ENCODE measurements at regions not wholly inside any gene's neighbourhood (a gene's known extent, or its start where the extent isn't known, plus 50 kb on each side); places are given as distances from the start of the nearest gene placed in this dataset.

DNA sequence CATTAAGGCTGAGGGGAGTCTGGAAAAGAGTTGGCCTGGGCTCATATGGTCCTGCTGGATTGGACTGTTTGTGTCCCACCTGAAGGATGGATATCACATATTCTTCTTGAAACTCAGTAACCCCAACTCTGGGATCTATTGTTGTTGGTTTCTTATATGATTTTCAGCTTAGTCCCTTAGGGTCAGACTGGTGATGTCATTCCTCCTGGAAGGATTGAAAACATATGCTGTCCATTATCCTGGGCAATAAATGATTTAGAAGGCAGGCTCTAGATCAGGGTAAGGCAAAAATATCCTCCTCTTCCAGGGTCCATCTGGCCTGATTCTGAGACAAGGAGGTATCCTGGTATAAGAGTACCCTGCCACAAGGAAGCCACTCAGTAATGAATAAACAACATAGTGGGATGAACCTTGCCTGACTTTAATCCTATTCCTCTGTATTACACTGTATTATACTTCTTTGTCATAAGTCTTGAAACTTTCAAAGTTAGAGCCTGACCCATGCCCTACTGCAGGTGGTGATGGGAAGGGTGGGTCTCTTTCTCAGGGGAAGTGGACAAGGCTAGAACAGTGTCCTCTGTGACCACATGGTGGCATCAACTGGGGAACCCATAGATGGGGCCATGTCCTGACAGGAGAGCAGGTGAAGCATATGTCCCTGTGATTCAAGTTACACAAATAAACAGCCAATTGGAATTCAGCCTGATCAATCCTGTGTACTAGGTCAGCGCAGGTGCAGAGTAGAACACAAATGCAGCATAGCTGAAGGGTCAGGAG, 454.4 kb upstream of the TRPC7 start (continued):
- TF ChIP-seq RAD21 (IDR thresholded peaks at IDR 0.05 in 1 of 2, conservative IDR thresholded peaks at IDR 0.05 in 1 of 2; ENCODE audit: low read depth in 2 of 2, low read length in 2 of 2) (peak; percentile 25 to 39; a peak in 3 of 4 replicates), BACH1 (IDR thresholded peaks at IDR 0.05; ENCODE audit: low read length) (no peak)
- TF ChIP-seq, protein P1, sequence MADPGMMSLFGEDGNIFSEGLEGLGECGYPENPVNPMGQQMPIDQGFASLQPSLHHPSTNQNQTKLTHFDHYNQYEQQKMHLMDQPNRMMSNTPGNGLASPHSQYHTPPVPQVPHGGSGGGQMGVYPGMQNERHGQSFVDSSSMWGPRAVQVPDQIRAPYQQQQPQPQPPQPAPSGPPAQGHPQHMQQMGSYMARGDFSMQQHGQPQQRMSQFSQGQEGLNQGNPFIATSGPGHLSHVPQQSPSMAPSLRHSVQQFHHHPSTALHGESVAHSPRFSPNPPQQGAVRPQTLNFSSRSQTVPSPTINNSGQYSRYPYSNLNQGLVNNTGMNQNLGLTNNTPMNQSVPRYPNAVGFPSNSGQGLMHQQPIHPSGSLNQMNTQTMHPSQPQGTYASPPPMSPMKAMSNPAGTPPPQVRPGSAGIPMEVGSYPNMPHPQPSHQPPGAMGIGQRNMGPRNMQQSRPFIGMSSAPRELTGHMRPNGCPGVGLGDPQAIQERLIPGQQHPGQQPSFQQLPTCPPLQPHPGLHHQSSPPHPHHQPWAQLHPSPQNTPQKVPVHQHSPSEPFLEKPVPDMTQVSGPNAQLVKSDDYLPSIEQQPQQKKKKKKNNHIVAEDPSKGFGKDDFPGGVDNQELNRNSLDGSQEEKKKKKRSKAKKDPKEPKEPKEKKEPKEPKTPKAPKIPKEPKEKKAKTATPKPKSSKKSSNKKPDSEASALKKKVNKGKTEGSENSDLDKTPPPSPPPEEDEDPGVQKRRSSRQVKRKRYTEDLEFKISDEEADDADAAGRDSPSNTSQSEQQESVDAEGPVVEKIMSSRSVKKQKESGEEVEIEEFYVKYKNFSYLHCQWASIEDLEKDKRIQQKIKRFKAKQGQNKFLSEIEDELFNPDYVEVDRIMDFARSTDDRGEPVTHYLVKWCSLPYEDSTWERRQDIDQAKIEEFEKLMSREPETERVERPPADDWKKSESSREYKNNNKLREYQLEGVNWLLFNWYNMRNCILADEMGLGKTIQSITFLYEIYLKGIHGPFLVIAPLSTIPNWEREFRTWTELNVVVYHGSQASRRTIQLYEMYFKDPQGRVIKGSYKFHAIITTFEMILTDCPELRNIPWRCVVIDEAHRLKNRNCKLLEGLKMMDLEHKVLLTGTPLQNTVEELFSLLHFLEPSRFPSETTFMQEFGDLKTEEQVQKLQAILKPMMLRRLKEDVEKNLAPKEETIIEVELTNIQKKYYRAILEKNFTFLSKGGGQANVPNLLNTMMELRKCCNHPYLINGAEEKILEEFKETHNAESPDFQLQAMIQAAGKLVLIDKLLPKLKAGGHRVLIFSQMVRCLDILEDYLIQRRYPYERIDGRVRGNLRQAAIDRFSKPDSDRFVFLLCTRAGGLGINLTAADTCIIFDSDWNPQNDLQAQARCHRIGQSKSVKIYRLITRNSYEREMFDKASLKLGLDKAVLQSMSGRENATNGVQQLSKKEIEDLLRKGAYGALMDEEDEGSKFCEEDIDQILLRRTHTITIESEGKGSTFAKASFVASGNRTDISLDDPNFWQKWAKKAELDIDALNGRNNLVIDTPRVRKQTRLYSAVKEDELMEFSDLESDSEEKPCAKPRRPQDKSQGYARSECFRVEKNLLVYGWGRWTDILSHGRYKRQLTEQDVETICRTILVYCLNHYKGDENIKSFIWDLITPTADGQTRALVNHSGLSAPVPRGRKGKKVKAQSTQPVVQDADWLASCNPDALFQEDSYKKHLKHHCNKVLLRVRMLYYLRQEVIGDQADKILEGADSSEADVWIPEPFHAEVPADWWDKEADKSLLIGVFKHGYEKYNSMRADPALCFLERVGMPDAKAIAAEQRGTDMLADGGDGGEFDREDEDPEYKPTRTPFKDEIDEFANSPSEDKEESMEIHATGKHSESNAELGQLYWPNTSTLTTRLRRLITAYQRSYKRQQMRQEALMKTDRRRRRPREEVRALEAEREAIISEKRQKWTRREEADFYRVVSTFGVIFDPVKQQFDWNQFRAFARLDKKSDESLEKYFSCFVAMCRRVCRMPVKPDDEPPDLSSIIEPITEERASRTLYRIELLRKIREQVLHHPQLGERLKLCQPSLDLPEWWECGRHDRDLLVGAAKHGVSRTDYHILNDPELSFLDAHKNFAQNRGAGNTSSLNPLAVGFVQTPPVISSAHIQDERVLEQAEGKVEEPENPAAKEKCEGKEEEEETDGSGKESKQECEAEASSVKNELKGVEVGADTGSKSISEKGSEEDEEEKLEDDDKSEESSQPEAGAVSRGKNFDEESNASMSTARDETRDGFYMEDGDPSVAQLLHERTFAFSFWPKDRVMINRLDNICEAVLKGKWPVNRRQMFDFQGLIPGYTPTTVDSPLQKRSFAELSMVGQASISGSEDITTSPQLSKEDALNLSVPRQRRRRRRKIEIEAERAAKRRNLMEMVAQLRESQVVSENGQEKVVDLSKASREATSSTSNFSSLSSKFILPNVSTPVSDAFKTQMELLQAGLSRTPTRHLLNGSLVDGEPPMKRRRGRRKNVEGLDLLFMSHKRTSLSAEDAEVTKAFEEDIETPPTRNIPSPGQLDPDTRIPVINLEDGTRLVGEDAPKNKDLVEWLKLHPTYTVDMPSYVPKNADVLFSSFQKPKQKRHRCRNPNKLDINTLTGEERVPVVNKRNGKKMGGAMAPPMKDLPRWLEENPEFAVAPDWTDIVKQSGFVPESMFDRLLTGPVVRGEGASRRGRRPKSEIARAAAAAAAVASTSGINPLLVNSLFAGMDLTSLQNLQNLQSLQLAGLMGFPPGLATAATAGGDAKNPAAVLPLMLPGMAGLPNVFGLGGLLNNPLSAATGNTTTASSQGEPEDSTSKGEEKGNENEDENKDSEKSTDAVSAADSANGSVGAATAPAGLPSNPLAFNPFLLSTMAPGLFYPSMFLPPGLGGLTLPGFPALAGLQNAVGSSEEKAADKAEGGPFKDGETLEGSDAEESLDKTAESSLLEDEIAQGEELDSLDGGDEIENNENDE (IDR thresholded peaks at IDR 0.05; ENCODE audit: insufficient replicate concordance, low read length), result no peak

Data from H1 (cell line).